IMR-90 (cell line): ENCODE measurements at regions not wholly inside any gene's neighbourhood (a gene's known extent, or its start where the extent isn't known, plus 50 kb on each side); places are given as distances from the start of the nearest gene placed in this dataset.

Experiments used
- ATAC-seq: fragments of 200-7000 bp; cut with Tn5 transposase; 2 replicates; pipeline ENCODE4 v1.9.1; 2020; ENCODE audit warnings: low read depth, mild to moderate bottlenecking, moderate library complexity
- BruUV-seq: library from RNA; stranded (reverse); fragments of 400-500 nt; replicated peaks from 2 replicates; lab custom pipeline; 2021; lab: Mats Ljungman, UMichigan
- CTCF ChIA-PET: fragments of 300-600 bp; formaldehyde crosslinking; extraction: SDS; loops from one replicate; lab custom pipeline; 2021; ENCODE audit warnings: antibody characterized with exemption; lab: Yijun Ruan, JAX
- POLR2A ChIA-PET: fragments of 300-600 bp; sonication (Branson Sonifier 250); formaldehyde crosslinking; loops from one replicate; lab custom pipeline; 2022; ENCODE audit warnings: antibody characterized with exemption; ENCODE audit not compliant: unreplicated experiment; lab: Charles Lee
- DNase-seq: peaks from one replicate; pipeline ENCODE4 v3.0.0; 2013
- H2AFZ ChIP-seq: replicated peaks from 2 replicates; pipeline ENCODE3; 2013; ENCODE audit warnings: low read length, mild to moderate bottlenecking; ENCODE audit not compliant: poor library complexity
- H2AK5ac ChIP-seq: 2 replicates; pipeline ENCODE4 v1.6.1; 2013; ENCODE audit warnings: low read depth, low read length, inconsistent platforms
- H2AK9ac ChIP-seq: replicated peaks from 2 replicates; pipeline ENCODE3; 2013; ENCODE audit warnings: mild to moderate bottlenecking, low read depth, low read length, moderate library complexity; ENCODE audit not compliant: poor library complexity
- H2BK120ac ChIP-seq: 2 replicates; pipeline ENCODE4 v1.6.1; 2013; ENCODE audit warnings: low read depth, low read length, inconsistent platforms
- H2BK15ac ChIP-seq: 3 replicates; pipeline ENCODE4 v1.6.1; 2013; ENCODE audit warnings: low read depth, low read length, inconsistent platforms
- H2BK20ac ChIP-seq: 2 replicates; pipeline ENCODE4 v1.6.1; 2013; ENCODE audit warnings: low read depth, mild to moderate bottlenecking, inconsistent platforms, low read length, moderate library complexity
- H2BK5ac ChIP-seq: 2 replicates; pipeline ENCODE4 v1.6.1; 2013; ENCODE audit warnings: mild to moderate bottlenecking, low read depth, low read length, inconsistent platforms; ENCODE audit not compliant: poor library complexity, severe bottlenecking
- H3K14ac ChIP-seq: replicated peaks from 2 replicates; pipeline ENCODE4 v1.6.1; 2013; ENCODE audit warnings: low read depth, low read length, inconsistent platforms
- H3K18ac ChIP-seq: 2 replicates; pipeline ENCODE4 v1.6.1; 2013; ENCODE audit warnings: low read depth, low read length, control low read depth
- H3K23ac ChIP-seq: 2 replicates; pipeline ENCODE4 v1.6.1; 2013; ENCODE audit warnings: low read depth, low read length, inconsistent platforms
- H3K27ac ChIP-seq: 2 replicates; pipeline ENCODE4 v1.5.1; 2013; ENCODE audit warnings: mild to moderate bottlenecking, control low read depth, low read length; ENCODE audit not compliant: insufficient read depth
- H3K27me3 ChIP-seq: 2 replicates; pipeline ENCODE4 v1.6.1; 2013; ENCODE audit warnings: low read length; ENCODE audit not compliant: control insufficient read depth, insufficient read depth
- H3K36me3 ChIP-seq: 2 replicates; pipeline ENCODE4 v1.6.1; 2013; ENCODE audit warnings: low read length, mixed read lengths; ENCODE audit not compliant: control insufficient read depth, insufficient read depth
- H3K4ac ChIP-seq: 2 replicates; pipeline ENCODE4 v1.6.1; 2013; ENCODE audit warnings: low read depth, low read length, inconsistent platforms
- H3K4me1 ChIP-seq: 2 replicates; pipeline ENCODE4 v1.6.1; 2013; ENCODE audit warnings: low read length, mixed read lengths; ENCODE audit not compliant: control insufficient read depth, insufficient read depth
- H3K4me2 ChIP-seq: 2 replicates; pipeline ENCODE4 v1.6.1; 2013; ENCODE audit warnings: low read depth, mild to moderate bottlenecking, control low read depth, low read length, moderate library complexity
- H3K4me3 ChIP-seq: 2 replicates; pipeline ENCODE4 v1.5.1; 2013; ENCODE audit warnings: low read depth, mild to moderate bottlenecking, control low read depth, low read length, moderate library complexity; ENCODE audit not compliant: insufficient read depth
- H3K56ac ChIP-seq: 2 replicates; pipeline ENCODE4 v1.6.1; 2013; ENCODE audit warnings: low read length, inconsistent platforms; ENCODE audit not compliant: insufficient read depth; ENCODE audit errors: extremely low read depth
- H3K79me1 ChIP-seq, 2 experiments: 2 replicates each; pipeline ENCODE4 v1.6.1; 2013; ENCODE audit warnings: low read length in 2 of 2, inconsistent platforms in 1 of 2, low read depth in 1 of 2
- H3K9ac ChIP-seq: 2 replicates; pipeline ENCODE4 v1.6.1; 2013; ENCODE audit warnings: low read depth, low read length, control low read depth
- H3K9me1 ChIP-seq: 2 replicates; pipeline ENCODE4 v1.6.1; 2013; ENCODE audit warnings: low read length, inconsistent platforms; ENCODE audit not compliant: insufficient read depth
- H3K9me3 ChIP-seq: 2 replicates; pipeline ENCODE4 v1.6.1; 2013; ENCODE audit warnings: low read length; ENCODE audit not compliant: control insufficient read depth, insufficient read depth
- H4K20me1 ChIP-seq: 2 replicates; pipeline ENCODE4 v1.6.1; 2013; ENCODE audit warnings: low read length, inconsistent platforms; ENCODE audit not compliant: insufficient read depth
- H4K5ac ChIP-seq: 2 replicates; pipeline ENCODE4 v1.6.1; 2013; ENCODE audit warnings: mild to moderate bottlenecking, low read depth, low read length, control low read depth
- H4K8ac ChIP-seq, 2 experiments: 2 replicates each; pipeline ENCODE4 v1.6.1; 2013; ENCODE audit warnings: low read depth in 2 of 2, low read length in 2 of 2, control low read depth in 1 of 2, inconsistent platforms in 1 of 2
- H4K91ac ChIP-seq: 2 replicates; pipeline ENCODE4 v1.6.1; 2013; ENCODE audit warnings: low read depth, low read length, inconsistent platforms; ENCODE audit not compliant: insufficient read depth
- BHLHE40 ChIP-seq: fragments of 150-350 bp; IDR thresholded peaks from 2 replicates; pipeline ENCODE4 v1.6.1; 2016; ENCODE audit warnings: mild to moderate bottlenecking, low read depth, low read length
- CEBPB ChIP-seq: IDR thresholded peaks from 2 replicates; pipeline ENCODE4 v1.6.1; 2012; ENCODE audit warnings: low read depth, low read length, improper control_type of control experiment
- CHD1 ChIP-seq: IDR thresholded peaks from 2 replicates; pipeline ENCODE4 v1.6.1; 2012; ENCODE audit warnings: low read depth, low read length, improper control_type of control experiment
- CTCF ChIP-seq: conservative IDR thresholded peaks from 2 replicates; pipeline ENCODE4 v1.5.1; 2012; ENCODE audit warnings: mild to moderate bottlenecking, low read depth, low read length, improper control_type of control experiment
- ELK1 ChIP-seq: fragments of 150-350 bp; IDR thresholded peaks from 2 replicates; pipeline ENCODE4 v1.6.1; 2016; ENCODE audit warnings: low read depth, mild to moderate bottlenecking, low read length, moderate library complexity, borderline replicate concordance
- FOS ChIP-seq: fragments of 150-350 bp; IDR thresholded peaks from 2 replicates; pipeline ENCODE4 v1.6.1; 2016; ENCODE audit warnings: low read depth, low read length
- MAFK ChIP-seq: IDR thresholded peaks from 2 replicates; pipeline ENCODE4 v1.6.1; 2012; ENCODE audit warnings: low read depth, low read length, improper control_type of control experiment
- MAZ ChIP-seq: IDR thresholded peaks from 2 replicates; pipeline ENCODE4 v1.6.1; 2012; ENCODE audit warnings: low read depth, mild to moderate bottlenecking, low read length, improper control_type of control experiment, moderate library complexity, borderline replicate concordance
- MXI1 ChIP-seq: IDR thresholded peaks from 2 replicates; pipeline ENCODE4 v1.6.1; 2012; ENCODE audit warnings: low read depth, mild to moderate bottlenecking, low read length, moderate library complexity, borderline replicate concordance
- NFE2L2 ChIP-seq: fragments of 150-350 bp; IDR thresholded peaks from 2 replicates; pipeline ENCODE4 v1.6.1; 2016; ENCODE audit warnings: low read depth, mild to moderate bottlenecking, low read length
- POLR2A ChIP-seq: IDR thresholded peaks from 2 replicates; pipeline ENCODE4 v1.6.1; 2012; ENCODE audit warnings: mild to moderate bottlenecking, low read depth, low read length
- RAD21 ChIP-seq: IDR thresholded peaks from 2 replicates; pipeline ENCODE4 v1.6.1; 2012; ENCODE audit warnings: low read length, improper control_type of control experiment
- RCOR1 ChIP-seq: IDR thresholded peaks from 2 replicates; pipeline ENCODE4 v1.6.1; 2012; ENCODE audit warnings: mild to moderate bottlenecking, low read length, improper control_type of control experiment; ENCODE audit not compliant: insufficient replicate concordance
- RFX5 ChIP-seq: IDR thresholded peaks from 2 replicates; pipeline ENCODE4 v1.8.0; 2012; ENCODE audit warnings: low read depth, mild to moderate bottlenecking, low read length, moderate library complexity
- SMC3 ChIP-seq: fragments of 150-350 bp; IDR thresholded peaks from 2 replicates; pipeline ENCODE4 v1.6.1; 2016; ENCODE audit warnings: low read depth, mild to moderate bottlenecking, antibody characterized with exemption, low read length, moderate library complexity
- USF2 ChIP-seq: fragments of 150-350 bp; IDR thresholded peaks from 2 replicates; pipeline ENCODE4 v1.6.1; 2017; ENCODE audit warnings: mild to moderate bottlenecking, antibody characterized with exemption, low read length, low read depth
- WGBS, 2 experiments: methylation state at CpG; one replicate each; pipeline versions ENCODE4 v1.1.5 to v1.1.7; 2013; ENCODE audit warnings: missing lambda C conversion rate in 2 of 2; ENCODE audit not compliant: insufficient read length in 1 of 2; ENCODE audit errors: extremely low coverage in 2 of 2; 5-methylcytosine and 5-hydroxymethylcytosine counted together
- dilution Hi-C: fragments of 300-500 bp; cut with HindIII; formaldehyde crosslinking; loops from one replicate; pipeline ENCODE4 v1.14.3; 2018; ENCODE audit warnings: low sequenced_read_pairs; ENCODE audit not compliant: unreplicated experiment
- in situ Hi-C: fragments of 300-500 bp; cut with MboI; formaldehyde crosslinking; loops from 3 replicates; pipeline ENCODE4 v1.14.3; 2019; ENCODE audit warnings: low sequenced_read_pairs, inconsistent platforms, mixed read lengths
- intact Hi-C: fragments of 100-400 bp; cut with micrococcal nuclease; formaldehyde crosslinking; loops from 2 replicates; pipeline ENCODE4 v1.10.0; 2022

- no TSS peak for BruUV-seq
- no peak overlapping the region for H3K23ac ChIP-seq
- no peak overlapping the region for H2AFZ ChIP-seq
- H4K20me1 ChIP-seq = no peaks in the 10 kb centered on the region
- no peak overlapping the region for H4K5ac ChIP-seq
- H2AK9ac ChIP-seq = no peak overlapping the region
- 0 out of 2 replicates have a peak overlapping the region, but pooled peaks have one; percentile 25 for H2BK120ac ChIP-seq
- DNase-seq = no peak
- no peak overlapping the region for H3K18ac ChIP-seq
- H3K9ac ChIP-seq = no peak overlapping the region
- dilution Hi-C loops = no loop called here
- H3K4me2 ChIP-seq = no peak overlapping the region
- no peak overlapping the region for H3K4ac ChIP-seq
- peak overlapping the region; percentile 29; the same call in 2 of the 3 replicates for H2BK15ac ChIP-seq
- H3K4me3 ChIP-seq = no peak overlapping the region
- peak overlapping the region; percentile 2; the same call in 1 of the 2 replicates for H3K14ac ChIP-seq
- H3K9me3 ChIP-seq = no peaks in the 10 kb centered on the region
- H2BK5ac ChIP-seq = no peak overlapping the region
- intact Hi-C loops = no loop called here
- no peak overlapping the region for H3K27ac ChIP-seq
- 100% methylated on average over 3 of the region's 5 CpGs; no CpG with 5 or more reads in 1 of the 2 experiments for WGBS, 2 experiments
- peaks cover 18% of the 10 kb centered on the region for H3K9me1 ChIP-seq
- no peak overlapping the region for H2AK5ac ChIP-seq
- H3K79me1 ChIP-seq = peaks cover 0 to 9% of the 10 kb centered on the region in 2 experiments; a peak in 2 of 4 replicates
- H4K91ac ChIP-seq = no peak overlapping the region
- ChIA-PET POLR2A (no interaction called here), CTCF (no interaction called here)
- H3K56ac ChIP-seq = no peak overlapping the region
- TF ChIP-seq CEBPB (no peak), FOS (no peak), MAZ (no peak), MAFK (no peak), POLR2A (no peak), SMC3 (no peak), MXI1 (no peak), RCOR1 (no peak), CHD1 (no peak), CTCF (no peak), RFX5 (no peak), USF2 (no peak), NFE2L2 (no peak), ELK1 (no peak), BHLHE40 (no peak), RAD21 (no peak)
- in situ Hi-C loops = no loop called here
- no peak overlapping the region for H2BK20ac ChIP-seq
- ATAC-seq = no peak
- H3K36me3 ChIP-seq = no peaks in the 10 kb centered on the region
- H4K8ac ChIP-seq = no peak overlapping the region; a peak in 1 of 4 replicates
- peaks cover 16% of the 10 kb centered on the region for H3K4me1 ChIP-seq
- no peaks in the 10 kb centered on the region for H3K27me3 ChIP-seq
Observed at GRCh38 chr6:14738933-14739332, 506.9 kb upstream of the JARID2 start.
